ENCODE measurements at regions not wholly inside any gene's neighbourhood (a gene's known extent, or its start where the extent isn't known, plus 50 kb on each side); places are given as distances from the start of the nearest gene placed in this dataset.
"Not testable (repeated sequence)": the region's sequence is repeated elsewhere in the genome, so short reads cannot be mapped to it uniquely, and the experiment has no call there.

DNA sequence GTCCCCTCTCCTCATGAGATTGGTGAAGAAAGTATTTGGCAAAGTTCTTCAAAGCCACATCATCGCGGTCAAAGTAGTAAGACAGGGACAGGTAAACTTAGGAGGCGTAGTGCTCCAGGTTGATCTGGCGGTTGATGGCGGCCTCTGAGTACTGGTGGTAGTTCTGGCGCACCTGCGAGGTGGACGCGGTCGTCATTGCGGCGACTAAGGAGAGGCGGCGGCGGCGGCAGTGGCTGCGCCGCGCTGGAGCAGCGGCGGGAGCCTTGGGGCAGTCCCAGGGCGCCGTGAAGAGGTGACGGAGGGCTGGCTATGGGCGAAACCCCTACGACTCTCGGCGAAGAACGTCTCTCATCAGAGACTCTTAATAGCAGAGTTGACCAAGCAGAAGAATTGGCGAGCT lies 107.2 kb upstream of the UBE2E3 start:
- Histone ChIP-seq H3K27ac (ENCODE audit: low read depth, low read length) (no peak overlapping the region), H3K4me3 (ENCODE audit: low read length) (no peak overlapping the region), H3K4me1 (ENCODE audit: control insufficient read depth in 2 of 2, insufficient read depth in 2 of 2, low read length in 2 of 2) (no peaks in the 10 kb centered on the region), H3K27me3 (ENCODE audit: control insufficient read depth in 2 of 2, insufficient read depth in 2 of 2, low read length in 2 of 2) (no peaks in the 10 kb centered on the region), H3K36me3 (ENCODE audit: control insufficient read depth in 2 of 3, insufficient read depth in 3 of 3, low read length in 3 of 3) (no peaks in the 10 kb centered on the region), H3K9me3 (ENCODE audit: control insufficient read depth in 2 of 3, low read length in 3 of 3) (no peaks in the 10 kb centered on the region)
- CTCF ChIA-PET = no interaction called here
- H3K27ac Mint-ChIP-seq = no peak overlapping the region
- POLR2A ChIA-PET = no interaction called here
- no peak overlapping the region for H3K4me3 Mint-ChIP-seq
- DNase-seq (no peak), ATAC-seq (no peak)
- no peaks in the 10 kb centered on the region for H3K4me1 Mint-ChIP-seq
- intact Hi-C loops (cut with micrococcal nuclease) = no loop called here
- peaks cover 3 to 54% (median 42%) of the 10 kb centered on the region in 5 donors for H3K27me3 Mint-ChIP-seq
- H3K36me3 Mint-ChIP-seq = peaks cover 0 to 4% (median 0%) of the 10 kb centered on the region in 5 donors
- H3K9me3 Mint-ChIP-seq = peaks cover 0 to 7% (median 3%) of the 10 kb centered on the region in 11 donors

DNA sequence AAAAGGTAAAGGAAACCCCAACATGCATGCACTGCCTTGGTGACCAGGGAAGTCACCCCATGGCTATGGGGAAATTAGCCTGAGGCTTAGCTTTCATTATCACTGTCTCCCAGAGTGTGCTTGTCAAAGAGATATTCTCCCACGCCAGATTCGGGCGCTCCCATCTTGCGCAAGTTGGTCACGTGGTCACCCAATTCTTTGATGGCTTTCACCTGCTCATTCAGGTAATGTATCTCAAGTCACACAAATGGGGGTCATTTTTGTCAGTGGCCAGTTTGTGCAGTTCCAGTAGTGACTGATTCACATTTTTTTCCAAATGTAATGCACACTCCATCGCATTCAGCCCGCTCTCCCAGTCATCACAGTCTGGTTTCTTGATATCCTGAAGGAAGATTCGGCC lies 107.6 kb upstream of the UBE2E3 start:
- H3K36me3 ChIP-seq (ENCODE audit: control insufficient read depth in 2 of 3, insufficient read depth in 3 of 3, low read length in 3 of 3); intact Hi-C loops (cut with micrococcal nuclease); H3K9me3 Mint-ChIP-seq; H3K4me3 Mint-ChIP-seq; H3K27ac Mint-ChIP-seq; H3K27ac ChIP-seq (ENCODE audit: low read depth, low read length); ATAC-seq; CTCF ChIA-PET; H3K4me3 ChIP-seq (ENCODE audit: low read length); DNase-seq; H3K36me3 Mint-ChIP-seq; H3K9me3 ChIP-seq (ENCODE audit: control insufficient read depth in 2 of 3, low read length in 3 of 3); H3K4me1 ChIP-seq (ENCODE audit: control insufficient read depth in 2 of 2, insufficient read depth in 2 of 2, low read length in 2 of 2); H3K27me3 ChIP-seq (ENCODE audit: control insufficient read depth in 2 of 2, insufficient read depth in 2 of 2, low read length in 2 of 2); H3K4me1 Mint-ChIP-seq; POLR2A ChIA-PET: not testable (repeated sequence)
- H3K27me3 Mint-ChIP-seq = peaks cover 3 to 57% (median 42%) of the 10 kb centered on the region in 5 donors

DNA sequence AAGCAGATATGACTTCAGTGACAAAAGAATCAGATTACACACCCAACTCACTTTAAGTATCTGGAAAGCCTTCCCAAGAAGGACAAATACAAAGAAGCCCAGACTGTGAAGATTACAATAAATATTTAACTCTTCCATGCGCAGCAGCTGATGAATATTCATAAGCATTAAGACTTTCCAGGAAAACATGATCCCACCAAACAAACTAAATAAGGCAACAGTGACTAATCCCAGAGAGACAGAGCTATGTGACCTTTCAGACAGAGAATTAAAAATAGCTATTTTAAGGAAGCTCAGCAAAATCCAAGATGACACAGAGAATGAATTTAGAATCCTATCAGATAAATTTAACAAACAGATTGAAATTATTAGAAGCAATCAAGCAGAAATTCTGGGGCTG lies 108.2 kb upstream of the UBE2E3 start:
- no peak for ATAC-seq
- POLR2A ChIA-PET = no interaction called here

DNA sequence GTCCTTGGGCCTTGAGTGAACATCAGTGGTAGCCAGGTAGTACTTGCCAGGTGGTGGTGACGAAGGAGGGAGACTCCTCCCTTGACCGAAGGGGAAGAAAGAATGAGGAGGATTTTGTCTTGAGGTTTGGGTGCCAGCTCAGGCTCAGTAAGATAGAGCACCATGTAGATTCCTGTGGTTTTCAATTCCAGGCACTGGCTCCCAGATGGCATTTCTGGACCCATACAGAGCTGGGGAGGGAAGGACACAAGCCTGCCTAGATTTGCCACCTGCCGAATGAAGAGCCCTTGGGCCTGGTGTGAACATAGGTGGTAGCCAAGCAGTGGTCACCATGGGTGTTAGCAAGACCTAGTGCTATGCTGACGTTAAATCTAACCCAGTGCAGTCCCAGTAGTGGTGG lies 108.8 kb upstream of the UBE2E3 start:
- POLR2A ChIA-PET = no interaction called here
- Histone ChIP-seq H3K27ac (ENCODE audit: low read depth, low read length) (no peak overlapping the region), H3K27me3 (ENCODE audit: control insufficient read depth in 2 of 2, insufficient read depth in 2 of 2, low read length in 2 of 2) (no peaks in the 10 kb centered on the region), H3K4me3 (ENCODE audit: low read length) (no peak overlapping the region), H3K36me3 (ENCODE audit: control insufficient read depth in 2 of 3, insufficient read depth in 3 of 3, low read length in 3 of 3) (no peaks in the 10 kb centered on the region), H3K9me3 (ENCODE audit: control insufficient read depth in 2 of 3, low read length in 3 of 3) (no peaks in the 10 kb centered on the region), H3K4me1 (ENCODE audit: control insufficient read depth in 2 of 2, insufficient read depth in 2 of 2, low read length in 2 of 2) (no peaks in the 10 kb centered on the region)
- DNase-seq (no peak), ATAC-seq (no peak)
- Mint-ChIP-seq H3K4me3 (no peak overlapping the region), H3K27ac (no peak overlapping the region), H3K9me3 (peaks cover 0 to 4% (median 0%) of the 10 kb centered on the region in 11 donors), H3K4me1 (no peaks in the 10 kb centered on the region), H3K36me3 (peaks cover 0 to 4% (median 0%) of the 10 kb centered on the region in 5 donors), H3K27me3 (peaks cover 7 to 61% (median 43%) of the 10 kb centered on the region in 5 donors)
- CTCF ChIA-PET = no interaction called here
- intact Hi-C loops (cut with micrococcal nuclease) = no loop called here

More for the DNA sequence above, 108.2 kb upstream of the UBE2E3 start:
- no peaks in the 10 kb centered on the region for H3K36me3 ChIP-seq (ENCODE audit: control insufficient read depth in 2 of 3, insufficient read depth in 3 of 3, low read length in 3 of 3)
- peaks cover 0 to 7% (median 3%) of the 10 kb centered on the region in 11 donors for H3K9me3 Mint-ChIP-seq
- no peaks in the 10 kb centered on the region for H3K4me1 Mint-ChIP-seq
- peaks cover 0 to 4% (median 0%) of the 10 kb centered on the region in 5 donors for H3K36me3 Mint-ChIP-seq
- H3K4me1 ChIP-seq (ENCODE audit: control insufficient read depth in 2 of 2, insufficient read depth in 2 of 2, low read length in 2 of 2) = no peaks in the 10 kb centered on the region
- no peak for DNase-seq
- no peak overlapping the region for H3K27ac Mint-ChIP-seq
- H3K9me3 ChIP-seq (ENCODE audit: control insufficient read depth in 2 of 3, low read length in 3 of 3) = no peaks in the 10 kb centered on the region
- H3K4me3 ChIP-seq (ENCODE audit: low read length) = no peak overlapping the region
- H3K4me3 Mint-ChIP-seq = no peak overlapping the region
- no peak overlapping the region for H3K27ac ChIP-seq (ENCODE audit: low read depth, low read length)
- CTCF ChIA-PET = no interaction called here
- intact Hi-C loops (cut with micrococcal nuclease) = no loop called here
- H3K27me3 ChIP-seq (ENCODE audit: control insufficient read depth in 2 of 2, insufficient read depth in 2 of 2, low read length in 2 of 2) = no peaks in the 10 kb centered on the region
- H3K27me3 Mint-ChIP-seq = peaks cover 3 to 61% (median 42%) of the 10 kb centered on the region in 5 donors

DNA sequence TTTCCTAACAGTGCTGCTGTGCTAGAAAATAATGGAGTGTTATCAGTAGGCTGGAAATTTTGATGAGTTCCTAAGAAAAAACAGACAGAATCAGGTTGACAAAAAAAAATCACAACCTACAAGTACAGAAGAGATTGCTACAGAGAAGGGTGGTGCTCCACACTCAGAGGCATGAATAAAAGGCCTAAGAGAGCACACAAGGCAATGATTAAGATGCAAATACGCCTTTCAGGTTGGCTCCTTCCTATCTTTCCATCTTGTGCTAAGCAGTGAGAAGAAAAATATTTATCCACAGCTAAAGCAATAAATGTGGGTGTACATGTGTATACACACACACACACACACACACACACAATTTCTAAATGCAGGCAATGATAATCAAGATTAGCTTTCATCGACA lies 130.6 kb upstream of the UBE2E3 start:
- H3K27me3 Mint-ChIP-seq = peaks cover 0 to 5% (median 0%) of the 10 kb centered on the region in 5 donors
- DNase-seq (no peak), ATAC-seq (no peak)
- Histone ChIP-seq H3K27ac (ENCODE audit: low read depth, low read length) (no peak overlapping the region), H3K27me3 (ENCODE audit: control insufficient read depth in 2 of 2, insufficient read depth in 2 of 2, low read length in 2 of 2) (no peaks in the 10 kb centered on the region), H3K9me3 (ENCODE audit: control insufficient read depth in 2 of 3, low read length in 3 of 3) (no peaks in the 10 kb centered on the region), H3K4me3 (ENCODE audit: low read length) (no peak overlapping the region), H3K36me3 (ENCODE audit: control insufficient read depth in 2 of 3, insufficient read depth in 3 of 3, low read length in 3 of 3) (no peaks in the 10 kb centered on the region), H3K4me1 (ENCODE audit: control insufficient read depth in 2 of 2, insufficient read depth in 2 of 2, low read length in 2 of 2) (no peaks in the 10 kb centered on the region)
- POLR2A ChIA-PET = no interaction called here
- CTCF ChIA-PET = no interaction called here
- no peaks in the 10 kb centered on the region for H3K4me1 Mint-ChIP-seq
- no peaks in the 10 kb centered on the region for H3K36me3 Mint-ChIP-seq
- no peak overlapping the region for H3K4me3 Mint-ChIP-seq
- intact Hi-C loops (cut with micrococcal nuclease) = no loop called here
- H3K9me3 Mint-ChIP-seq = no peaks in the 10 kb centered on the region
- no peak overlapping the region for H3K27ac Mint-ChIP-seq

DNA sequence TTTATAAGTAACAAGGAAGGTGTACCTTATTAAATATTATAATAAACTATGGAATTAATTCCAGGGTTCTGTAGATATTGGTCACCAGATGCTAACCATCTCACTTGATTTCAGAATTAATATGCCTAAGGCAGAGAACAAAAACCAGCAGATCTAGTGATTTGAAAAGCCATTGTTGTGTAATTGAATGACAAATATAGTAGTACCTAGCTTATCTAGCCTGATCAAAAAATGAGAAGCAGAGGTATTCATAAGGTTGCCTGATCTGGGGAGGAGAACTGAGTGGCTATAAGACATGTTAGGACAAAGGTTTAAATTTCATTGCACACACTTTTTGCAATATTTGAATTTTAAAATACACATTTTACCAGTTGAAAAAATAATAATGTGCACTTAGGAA lies 132.0 kb upstream of the UBE2E3 start:
- H3K9me3 Mint-ChIP-seq = no peaks in the 10 kb centered on the region
- DNase-seq = no peak
- intact Hi-C loops (cut with micrococcal nuclease) = no loop called here
- ChIA-PET CTCF (no interaction called here), POLR2A (no interaction called here)
- H3K36me3 ChIP-seq (ENCODE audit: control insufficient read depth in 2 of 3, insufficient read depth in 3 of 3, low read length in 3 of 3) = no peaks in the 10 kb centered on the region
- no peaks in the 10 kb centered on the region for H3K36me3 Mint-ChIP-seq
- H3K9me3 ChIP-seq (ENCODE audit: control insufficient read depth in 2 of 3, low read length in 3 of 3) = no peaks in the 10 kb centered on the region
- no peaks in the 10 kb centered on the region for H3K4me1 Mint-ChIP-seq
- H3K27me3 ChIP-seq (ENCODE audit: control insufficient read depth in 2 of 2, insufficient read depth in 2 of 2, low read length in 2 of 2) = no peaks in the 10 kb centered on the region
- no peak overlapping the region for H3K4me3 Mint-ChIP-seq
- no peak overlapping the region for H3K27ac ChIP-seq (ENCODE audit: low read depth, low read length)
- no peak overlapping the region for H3K27ac Mint-ChIP-seq
- H3K27me3 Mint-ChIP-seq = peaks cover 0 to 5% (median 0%) of the 10 kb centered on the region in 5 donors
- no peak overlapping the region for H3K4me3 ChIP-seq (ENCODE audit: low read length)
- H3K4me1 ChIP-seq (ENCODE audit: control insufficient read depth in 2 of 2, insufficient read depth in 2 of 2, low read length in 2 of 2) = no peaks in the 10 kb centered on the region
- ATAC-seq = no peak

DNA sequence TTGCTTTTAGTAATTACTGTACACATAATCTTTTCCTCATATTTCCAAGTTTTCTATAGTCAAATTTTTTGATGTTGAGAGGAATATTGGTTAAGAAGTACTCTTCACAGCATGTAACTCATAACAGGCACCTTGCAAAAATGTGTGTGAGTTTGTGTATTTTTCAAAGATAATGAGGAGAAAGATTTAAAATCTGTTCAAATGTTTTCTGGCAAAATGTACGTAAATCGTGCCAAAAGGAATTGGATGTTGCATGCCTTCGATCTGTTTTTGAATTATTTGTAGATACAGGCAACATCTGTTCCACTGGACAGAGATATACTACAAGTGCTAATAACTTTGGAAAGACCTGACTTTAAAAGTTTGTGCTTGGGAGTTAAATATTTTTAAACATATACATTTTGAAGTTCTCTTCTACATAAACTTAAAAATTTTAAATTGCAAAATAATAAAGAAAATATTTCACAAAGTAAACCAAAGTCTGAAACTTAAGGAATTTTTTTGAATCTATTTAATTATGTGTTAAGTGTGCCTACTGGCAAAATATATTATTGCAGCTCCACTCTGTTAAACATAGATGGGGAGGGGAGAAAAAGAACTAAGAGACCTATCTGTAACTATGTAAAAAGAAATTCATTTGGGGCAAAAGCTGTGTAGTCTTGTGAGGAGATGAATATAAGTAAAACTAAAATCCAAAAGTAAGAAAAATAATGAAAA lies 133.5 kb upstream of the UBE2E3 start:
- Mint-ChIP-seq H3K36me3 (no peaks in the 10 kb centered on the region), H3K9me3 (no peaks in the 10 kb centered on the region), H3K4me1 (no peaks in the 10 kb centered on the region), H3K4me3 (no peak overlapping the region), H3K27ac (no peak overlapping the region), H3K27me3 (peaks cover 0 to 5% (median 0%) of the 10 kb centered on the region in 5 donors)
- no peaks in the 10 kb centered on the region for H3K36me3 ChIP-seq (ENCODE audit: control insufficient read depth in 2 of 3, insufficient read depth in 3 of 3, low read length in 3 of 3)
- H3K27me3 ChIP-seq (ENCODE audit: control insufficient read depth in 2 of 2, insufficient read depth in 2 of 2, low read length in 2 of 2) = no peaks in the 10 kb centered on the region
- no peak overlapping the region for H3K27ac ChIP-seq (ENCODE audit: low read depth, low read length)
- H3K4me3 ChIP-seq (ENCODE audit: low read length) = no peak overlapping the region
- no peaks in the 10 kb centered on the region for H3K4me1 ChIP-seq (ENCODE audit: control insufficient read depth in 2 of 2, insufficient read depth in 2 of 2, low read length in 2 of 2)
- CTCF ChIA-PET = no interaction called here
- intact Hi-C loops (cut with micrococcal nuclease) = no loop called here
- no peak for DNase-seq
- H3K9me3 ChIP-seq (ENCODE audit: control insufficient read depth in 2 of 3, low read length in 3 of 3) = no peaks in the 10 kb centered on the region
- ATAC-seq = no peak
- POLR2A ChIA-PET = no interaction called here

All from naive thymus-derived CD4-positive, alpha-beta T cell (primary cell).